ENCODE measurements at regions not wholly inside any gene's neighbourhood (a gene's known extent, or its start where the extent isn't known, plus 50 kb on each side); places are given as distances from the start of the nearest gene placed in this dataset.
A peak's percentile ranks its signal among the peaks of the same experiment; 100 is the strongest.

GRCh38 chr1:229973297-229973612 is 93.8 kb upstream of the GALNT2 start:
- no peaks in the 10 kb centered on the region for H3K27me3 ChIP-seq (ENCODE audit: control insufficient read depth in 3 of 3, insufficient read depth in 3 of 3, low read depth in 1 of 3, low read length in 3 of 3)
- no peak overlapping the region for H3K4me2 ChIP-seq (ENCODE audit: insufficient read depth, low read length, poor library complexity, severe bottlenecking)
- H3K36me3 ChIP-seq (replicated peaks in 1 of 2; ENCODE audit: control insufficient read depth in 2 of 2, insufficient read depth in 2 of 2, low read length in 2 of 2) = no peaks in the 10 kb centered on the region
- H2BK12ac ChIP-seq (ENCODE audit: low read length) = no peak overlapping the region
- DNase-seq (ENCODE audit: low spot score) = no peak
- peak overlapping the region; percentile 49 for H3K14ac ChIP-seq (ENCODE audit: low read length)
- no peaks in the 10 kb centered on the region for H3K79me1 ChIP-seq (ENCODE audit: low read depth, low read length)
- no peak overlapping the region for H4K91ac ChIP-seq (ENCODE audit: low read depth, low read length, poor library complexity)
- no peak overlapping the region for H3K27ac ChIP-seq (replicated peaks; ENCODE audit: low read length)
- no CpG with 5 or more reads among the region's 4 CpGs for WGBS, 2 donors (ENCODE audit: extremely low coverage in 2 of 2, insufficient read length in 2 of 2, insufficient replicate concordance in 1 of 2)
- H2AK5ac ChIP-seq (ENCODE audit: low read depth, low read length) = no peak overlapping the region
- H3K4me3 ChIP-seq (ENCODE audit: low read length in 2 of 2) = no peak overlapping the region
- H3K4me1 ChIP-seq (ENCODE audit: control insufficient read depth in 2 of 2, insufficient read depth in 1 of 2, low read depth in 1 of 2, low read length in 2 of 2) = no peaks in the 10 kb centered on the region
- no peak overlapping the region for H3K9ac ChIP-seq (ENCODE audit: low read depth, low read length, poor library complexity)
- no peak overlapping the region for H2BK120ac ChIP-seq (ENCODE audit: low read depth, low read length)
- H2BK5ac ChIP-seq (ENCODE audit: low read length) = no peak overlapping the region
- no peak overlapping the region for H2BK15ac ChIP-seq (ENCODE audit: low read length)
- H2AFZ ChIP-seq (ENCODE audit: low read length) = no peak overlapping the region
- H3K18ac ChIP-seq (ENCODE audit: low read length) = peak overlapping the region; percentile 15
- no peak overlapping the region for H3K23ac ChIP-seq (ENCODE audit: low read depth, low read length, poor library complexity)
- H3K4ac ChIP-seq (ENCODE audit: low read length) = no peak overlapping the region
- H4K8ac ChIP-seq (ENCODE audit: low read depth, low read length) = no peak overlapping the region
- peaks cover 2 to 3% of the 10 kb centered on the region in 2 donors for H3K9me3 ChIP-seq (replicated peaks in 1 of 2; ENCODE audit: control insufficient read depth in 2 of 2, insufficient read depth in 1 of 2, low read depth in 1 of 2, low read length in 2 of 2)

DNA sequence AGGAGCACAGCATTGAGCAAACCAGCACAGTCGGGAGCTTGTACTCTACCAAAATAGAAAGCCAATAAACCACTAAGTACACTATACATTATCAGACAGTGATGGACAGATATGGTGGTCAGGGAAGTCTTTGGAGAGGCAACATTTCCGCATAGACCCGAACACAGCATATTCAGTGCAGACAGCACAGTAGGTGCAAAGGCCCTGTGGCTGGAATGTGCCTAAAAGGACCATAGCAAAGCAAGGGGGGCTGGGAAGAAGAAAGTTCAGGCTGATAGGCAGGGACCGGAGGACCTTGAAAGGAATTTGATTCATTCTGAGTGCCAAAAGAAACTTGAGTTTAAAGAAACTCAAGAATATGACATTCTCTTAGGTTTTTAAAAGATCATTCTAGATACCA is 92.0 kb upstream of the GALNT2 start:
- Histone ChIP-seq H2BK120ac (ENCODE audit: low read depth, low read length) (no peak overlapping the region), H3K4ac (ENCODE audit: low read length) (no peak overlapping the region), H2AFZ (ENCODE audit: low read length) (no peak overlapping the region), H3K4me1 (ENCODE audit: control insufficient read depth in 2 of 2, insufficient read depth in 1 of 2, low read depth in 1 of 2, low read length in 2 of 2) (no peaks in the 10 kb centered on the region), H3K27me3 (ENCODE audit: control insufficient read depth in 3 of 3, insufficient read depth in 3 of 3, low read depth in 1 of 3, low read length in 3 of 3) (no peaks in the 10 kb centered on the region), H3K4me2 (ENCODE audit: insufficient read depth, low read length, poor library complexity, severe bottlenecking) (no peak overlapping the region), H4K8ac (ENCODE audit: low read depth, low read length) (no peak overlapping the region), H2BK12ac (ENCODE audit: low read length) (no peak overlapping the region), H2AK5ac (ENCODE audit: low read depth, low read length) (no peak overlapping the region), H3K23ac (ENCODE audit: low read depth, low read length, poor library complexity) (no peak overlapping the region), H3K79me1 (ENCODE audit: low read depth, low read length) (no peaks in the 10 kb centered on the region), H3K9ac (ENCODE audit: low read depth, low read length, poor library complexity) (no peak overlapping the region), H3K27ac (replicated peaks; ENCODE audit: low read length) (no peak overlapping the region), H2BK5ac (ENCODE audit: low read length) (no peak overlapping the region), H3K18ac (ENCODE audit: low read length) (no peak overlapping the region), H4K91ac (ENCODE audit: low read depth, low read length, poor library complexity) (no peak overlapping the region), H2BK15ac (ENCODE audit: low read length) (no peak overlapping the region), H3K4me3 (ENCODE audit: low read length in 2 of 2) (peak overlapping the region in 1 of 2 donors; percentile 63), H3K14ac (ENCODE audit: low read length) (no peak overlapping the region), H3K9me3 (replicated peaks in 1 of 2; ENCODE audit: control insufficient read depth in 2 of 2, insufficient read depth in 1 of 2, low read depth in 1 of 2, low read length in 2 of 2) (peaks cover 2 to 3% of the 10 kb centered on the region in 2 donors), H3K36me3 (replicated peaks in 1 of 2; ENCODE audit: control insufficient read depth in 2 of 2, insufficient read depth in 2 of 2, low read length in 2 of 2) (no peaks in the 10 kb centered on the region)
- DNase-seq (ENCODE audit: low spot score) = no peak
- no CpG with 5 or more reads among the region's 4 CpGs for WGBS, 2 donors (ENCODE audit: extremely low coverage in 2 of 2, insufficient read length in 2 of 2, insufficient replicate concordance in 1 of 2)

DNA sequence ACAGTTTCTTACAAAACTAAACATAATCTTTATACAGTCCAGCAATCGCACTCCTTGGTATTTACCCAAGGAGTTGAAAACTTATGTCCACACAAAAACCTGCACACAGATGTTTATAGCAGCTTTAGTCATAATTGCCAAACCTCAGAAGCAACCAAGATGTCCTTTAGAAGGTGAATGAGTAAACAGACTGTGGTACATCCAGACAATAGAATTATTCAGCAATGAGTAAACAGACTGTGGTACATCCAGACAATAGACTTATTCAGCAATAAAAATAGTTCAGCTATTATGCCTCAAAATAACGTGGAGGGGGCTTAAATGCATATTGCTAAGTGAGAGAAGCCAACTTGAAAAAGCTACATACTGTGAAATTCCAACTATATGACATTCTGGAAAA is 87.0 kb upstream of the GALNT2 start:
- H2BK15ac ChIP-seq (ENCODE audit: low read length) = no peak overlapping the region
- H4K91ac ChIP-seq (ENCODE audit: low read depth, low read length, poor library complexity) = no peak overlapping the region
- peaks cover 0 to 3% of the 10 kb centered on the region in 2 donors for H3K9me3 ChIP-seq (replicated peaks in 1 of 2; ENCODE audit: control insufficient read depth in 2 of 2, insufficient read depth in 1 of 2, low read depth in 1 of 2, low read length in 2 of 2)
- no peak overlapping the region for H3K4me2 ChIP-seq (ENCODE audit: insufficient read depth, low read length, poor library complexity, severe bottlenecking)
- no peak overlapping the region for H2AK5ac ChIP-seq (ENCODE audit: low read depth, low read length)
- no peak overlapping the region for H3K4me3 ChIP-seq (ENCODE audit: low read length in 2 of 2)
- H2BK5ac ChIP-seq (ENCODE audit: low read length) = no peak overlapping the region
- DNase-seq (ENCODE audit: low spot score) = no peak
- H3K27me3 ChIP-seq (ENCODE audit: control insufficient read depth in 3 of 3, insufficient read depth in 3 of 3, low read depth in 1 of 3, low read length in 3 of 3) = peaks cover 0 to 20% (median 0%) of the 10 kb centered on the region in 3 experiments
- H3K18ac ChIP-seq (ENCODE audit: low read length) = no peak overlapping the region
- H3K79me1 ChIP-seq (ENCODE audit: low read depth, low read length) = no peaks in the 10 kb centered on the region
- no peak overlapping the region for H2BK12ac ChIP-seq (ENCODE audit: low read length)
- no peak overlapping the region for H2BK120ac ChIP-seq (ENCODE audit: low read depth, low read length)
- no peak overlapping the region for H2AFZ ChIP-seq (ENCODE audit: low read length)
- H3K4ac ChIP-seq (ENCODE audit: low read length) = no peak overlapping the region
- WGBS, 2 donors (ENCODE audit: extremely low coverage in 2 of 2, insufficient read length in 2 of 2, insufficient replicate concordance in 1 of 2) = no CpG with 5 or more reads among the region's 2 CpGs
- H3K14ac ChIP-seq (ENCODE audit: low read length) = no peak overlapping the region
- no peak overlapping the region for H4K8ac ChIP-seq (ENCODE audit: low read depth, low read length)
- no peak overlapping the region for H3K27ac ChIP-seq (replicated peaks; ENCODE audit: low read length)
- no peak overlapping the region for H3K23ac ChIP-seq (ENCODE audit: low read depth, low read length, poor library complexity)
- H3K36me3 ChIP-seq (replicated peaks in 1 of 2; ENCODE audit: control insufficient read depth in 2 of 2, insufficient read depth in 2 of 2, low read length in 2 of 2) = no peaks in the 10 kb centered on the region
- H3K4me1 ChIP-seq (ENCODE audit: control insufficient read depth in 2 of 2, insufficient read depth in 1 of 2, low read depth in 1 of 2, low read length in 2 of 2) = no peaks in the 10 kb centered on the region
- no peak overlapping the region for H3K9ac ChIP-seq (ENCODE audit: low read depth, low read length, poor library complexity)

DNA sequence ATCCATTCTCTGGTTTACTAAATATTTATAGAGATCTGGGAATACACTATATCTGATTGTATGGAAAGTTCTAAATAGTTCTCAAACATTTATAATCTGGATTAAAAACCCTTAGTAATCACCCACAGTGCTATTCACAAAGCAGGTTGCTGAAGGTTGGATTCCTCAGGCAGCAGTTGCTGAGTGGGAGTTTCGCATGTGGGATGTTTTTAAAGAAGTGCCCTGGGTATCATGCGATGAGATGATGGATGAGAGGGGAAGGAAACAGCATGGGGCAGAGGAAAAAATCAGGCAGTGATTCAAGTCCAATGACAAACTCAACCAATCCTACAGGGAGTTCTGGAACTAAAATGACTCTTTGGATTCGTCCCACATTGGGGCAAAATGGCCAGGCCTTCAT is 85.3 kb upstream of the GALNT2 start:
- Histone ChIP-seq H3K14ac (ENCODE audit: low read length) (no peak overlapping the region), H3K79me1 (ENCODE audit: low read depth, low read length) (no peaks in the 10 kb centered on the region), H2AFZ (ENCODE audit: low read length) (no peak overlapping the region), H2BK15ac (ENCODE audit: low read length) (no peak overlapping the region), H3K4me3 (ENCODE audit: low read length in 2 of 2) (no peak overlapping the region), H3K4me2 (ENCODE audit: insufficient read depth, low read length, poor library complexity, severe bottlenecking) (no peak overlapping the region), H3K27me3 (ENCODE audit: control insufficient read depth in 3 of 3, insufficient read depth in 3 of 3, low read depth in 1 of 3, low read length in 3 of 3) (peaks cover 0 to 20% (median 0%) of the 10 kb centered on the region in 3 experiments), H3K18ac (ENCODE audit: low read length) (no peak overlapping the region), H3K4ac (ENCODE audit: low read length) (no peak overlapping the region), H3K4me1 (ENCODE audit: control insufficient read depth in 2 of 2, insufficient read depth in 1 of 2, low read depth in 1 of 2, low read length in 2 of 2) (no peaks in the 10 kb centered on the region), H3K27ac (replicated peaks; ENCODE audit: low read length) (no peak overlapping the region), H4K91ac (ENCODE audit: low read depth, low read length, poor library complexity) (no peak overlapping the region), H3K23ac (ENCODE audit: low read depth, low read length, poor library complexity) (no peak overlapping the region), H2AK5ac (ENCODE audit: low read depth, low read length) (no peak overlapping the region), H2BK12ac (ENCODE audit: low read length) (no peak overlapping the region), H2BK5ac (ENCODE audit: low read length) (no peak overlapping the region), H2BK120ac (ENCODE audit: low read depth, low read length) (no peak overlapping the region), H3K9me3 (replicated peaks in 1 of 2; ENCODE audit: control insufficient read depth in 2 of 2, insufficient read depth in 1 of 2, low read depth in 1 of 2, low read length in 2 of 2) (peaks cover 0 to 3% of the 10 kb centered on the region in 2 donors), H3K9ac (ENCODE audit: low read depth, low read length, poor library complexity) (no peak overlapping the region), H4K8ac (ENCODE audit: low read depth, low read length) (no peak overlapping the region), H3K36me3 (replicated peaks in 1 of 2; ENCODE audit: control insufficient read depth in 2 of 2, insufficient read depth in 2 of 2, low read length in 2 of 2) (no peaks in the 10 kb centered on the region)
- no peak for DNase-seq (ENCODE audit: low spot score)
- WGBS, 2 donors (ENCODE audit: extremely low coverage in 2 of 2, insufficient read length in 2 of 2, insufficient replicate concordance in 1 of 2) = no CpG with 5 or more reads among the region's 3 CpGs
